ENCODE measurements at regions not wholly inside any gene's neighbourhood (a gene's known extent, or its start where the extent isn't known, plus 50 kb on each side); places are given as distances from the start of the nearest gene placed in this dataset.

DNA sequence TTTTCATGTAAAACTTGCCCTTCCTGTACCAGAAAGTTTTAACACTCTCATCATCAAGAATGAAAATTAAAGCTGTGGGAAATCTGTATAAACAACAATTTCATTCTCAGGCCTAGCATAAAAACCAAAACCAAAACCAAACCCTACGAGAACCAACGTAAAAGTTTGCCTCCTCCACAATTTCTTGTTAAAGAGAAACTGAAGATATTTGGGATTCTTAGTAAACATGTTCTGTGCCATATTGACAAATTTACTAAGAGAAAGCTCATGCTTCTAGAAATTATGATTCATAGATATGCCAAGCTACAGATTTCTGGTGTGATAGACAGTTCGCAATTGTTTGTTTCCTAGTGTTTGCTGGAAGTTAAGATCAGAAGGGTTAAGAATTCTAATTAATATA, 801.0 kb upstream of the NUDT12 start:
- no peak overlapping the region for H4K8ac ChIP-seq (replicated peaks; ENCODE audit: insufficient read length, low read depth, low read length)
- no peak overlapping the region for H3K27ac ChIP-seq (ENCODE audit: insufficient read length, low read depth, low read length)
- no peak overlapping the region for H2BK5ac ChIP-seq (ENCODE audit: insufficient read length, low read length)
- no peak overlapping the region for H3K23ac ChIP-seq (ENCODE audit: insufficient read length, low read depth, low read length)
- H3K9ac ChIP-seq (ENCODE audit: extremely low read depth, insufficient read length, low read length) = no peak overlapping the region
- H4K5ac ChIP-seq (ENCODE audit: insufficient read length, low read depth, low read length) = no peak overlapping the region
- no peaks in the 10 kb centered on the region for H3K27me3 ChIP-seq (ENCODE audit: insufficient read depth, low read length)
- H3K4me3 Mint-ChIP-seq = no peak overlapping the region
- H2AK5ac ChIP-seq (ENCODE audit: insufficient read length, low read length) = no peak overlapping the region
- no peaks in the 10 kb centered on the region for H3K4me1 ChIP-seq (ENCODE audit: insufficient read depth, low read length)
- no peak overlapping the region for H2BK15ac ChIP-seq (ENCODE audit: low read depth, low read length)
- no peak overlapping the region for H3K18ac ChIP-seq (ENCODE audit: insufficient read length, low read depth, low read length)
- no peaks in the 10 kb centered on the region for H4K20me1 ChIP-seq (ENCODE audit: control insufficient read depth, insufficient read depth, insufficient read length)
- no peak for DNase-seq
- H2BK20ac ChIP-seq (ENCODE audit: low read depth, low read length, poor library complexity, severe bottlenecking) = no peak overlapping the region
- H3K79me2 ChIP-seq (ENCODE audit: insufficient read depth, low read length) = no peaks in the 10 kb centered on the region
- H3K27me3 Mint-ChIP-seq (ENCODE audit: low read depth) = no peaks in the 10 kb centered on the region
- no peak overlapping the region for H3K56ac ChIP-seq (ENCODE audit: insufficient read length, low read depth, low read length)
- no peak overlapping the region for H3K14ac ChIP-seq (ENCODE audit: insufficient read depth, low read length)
- no peaks in the 10 kb centered on the region for H3K9me3 ChIP-seq (ENCODE audit: control insufficient read depth, low read depth, low read length)
- H3K9me3 Mint-ChIP-seq = peaks cover 0 to 2% of the 10 kb centered on the region in 2 experiments; a peak in 3 of 5 replicates
- WGBS (ENCODE audit: extremely low coverage, insufficient read length, low lambda C conversion rate) = no CpG with 5 or more reads among the region's 3 CpGs
- no peaks in the 10 kb centered on the region for H3K4me1 Mint-ChIP-seq
- H2BK12ac ChIP-seq (ENCODE audit: insufficient read length, low read depth, low read length) = no peak overlapping the region
- no peak overlapping the region for H2BK120ac ChIP-seq (ENCODE audit: low read depth, low read length, poor library complexity, severe bottlenecking)
- H3K4me2 ChIP-seq (ENCODE audit: insufficient read depth, insufficient read length, low read length) = no peak overlapping the region
- TF ChIP-seq, protein P1, sequence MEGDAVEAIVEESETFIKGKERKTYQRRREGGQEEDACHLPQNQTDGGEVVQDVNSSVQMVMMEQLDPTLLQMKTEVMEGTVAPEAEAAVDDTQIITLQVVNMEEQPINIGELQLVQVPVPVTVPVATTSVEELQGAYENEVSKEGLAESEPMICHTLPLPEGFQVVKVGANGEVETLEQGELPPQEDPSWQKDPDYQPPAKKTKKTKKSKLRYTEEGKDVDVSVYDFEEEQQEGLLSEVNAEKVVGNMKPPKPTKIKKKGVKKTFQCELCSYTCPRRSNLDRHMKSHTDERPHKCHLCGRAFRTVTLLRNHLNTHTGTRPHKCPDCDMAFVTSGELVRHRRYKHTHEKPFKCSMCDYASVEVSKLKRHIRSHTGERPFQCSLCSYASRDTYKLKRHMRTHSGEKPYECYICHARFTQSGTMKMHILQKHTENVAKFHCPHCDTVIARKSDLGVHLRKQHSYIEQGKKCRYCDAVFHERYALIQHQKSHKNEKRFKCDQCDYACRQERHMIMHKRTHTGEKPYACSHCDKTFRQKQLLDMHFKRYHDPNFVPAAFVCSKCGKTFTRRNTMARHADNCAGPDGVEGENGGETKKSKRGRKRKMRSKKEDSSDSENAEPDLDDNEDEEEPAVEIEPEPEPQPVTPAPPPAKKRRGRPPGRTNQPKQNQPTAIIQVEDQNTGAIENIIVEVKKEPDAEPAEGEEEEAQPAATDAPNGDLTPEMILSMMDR (conservative IDR thresholded peaks at IDR 0.05) = no peak
- peaks cover 0 to 2% (median 1%) of the 10 kb centered on the region in 3 experiments; a peak in 2 of 7 replicates for H3K36me3 Mint-ChIP-seq (ENCODE audit: insufficient read depth in 1 of 3, low read depth in 3 of 3)
- no peaks in the 10 kb centered on the region for H3K23me2 ChIP-seq (ENCODE audit: insufficient read length, low read depth, low read length, poor library complexity, severe bottlenecking)
- H3K79me1 ChIP-seq (ENCODE audit: insufficient read depth, low read depth, low read length, poor library complexity, severe bottlenecking) = no peaks in the 10 kb centered on the region
- H2AFZ ChIP-seq (ENCODE audit: low read length) = no peak overlapping the region
- H4K91ac ChIP-seq (ENCODE audit: insufficient read length, low read depth, low read length) = no peak overlapping the region
- no peak overlapping the region for H3T11ph ChIP-seq (ENCODE audit: low read length)
- H3K4ac ChIP-seq (ENCODE audit: low read depth, low read length) = no peak overlapping the region
- H3K27ac Mint-ChIP-seq = no peak overlapping the region
